MM.1S (cell line): ENCODE measurements at regions not wholly inside any gene's neighbourhood (a gene's known extent, or its start where the extent isn't known, plus 50 kb on each side); places are given as distances from the start of the nearest gene placed in this dataset.

Experiments used
- DNase-seq: peaks from one replicate; pipeline ENCODE4 v3.0.0-alpha.2; 2015
- H2AFZ ChIP-seq: fragments of 300-600 bp; sonication (generic); 2 replicates; pipeline ENCODE4 v1.6.0; 2016; ENCODE audit warnings: antibody characterized with exemption, low read length
- H3F3A ChIP-seq: fragments of 300-600 bp; sonication (generic); 2 replicates; pipeline ENCODE4 v1.6.1; 2016; ENCODE audit warnings: mild to moderate bottlenecking, antibody characterized with exemption, low read length, moderate library complexity, mixed read lengths; ENCODE audit not compliant: insufficient read depth
- H3K27ac ChIP-seq: fragments of 300-600 bp; sonication (generic); 2 replicates; pipeline ENCODE4 v1.5.1; 2016; ENCODE audit warnings: mild to moderate bottlenecking, low read length
- H3K27me3 ChIP-seq: fragments of 300-600 bp; sonication (generic); replicated peaks from 2 replicates; pipeline ENCODE4 v1.6.0; 2016; ENCODE audit warnings: low read length; ENCODE audit not compliant: insufficient read depth
- H3K36me3 ChIP-seq: fragments of 300-600 bp; sonication (generic); replicated peaks from 2 replicates; pipeline ENCODE4 v1.6.1; 2016; ENCODE audit warnings: mild to moderate bottlenecking, low read length, mixed read lengths; ENCODE audit not compliant: insufficient read depth
- H3K4me1 ChIP-seq: fragments of 300-600 bp; sonication (generic); 2 replicates; pipeline ENCODE4 v1.6.1; 2016; ENCODE audit warnings: low read length, mixed read lengths
- H3K4me2 ChIP-seq: fragments of 300-600 bp; sonication (generic); 2 replicates; pipeline ENCODE4 v1.6.0; 2016; ENCODE audit warnings: low read depth, low read length
- H3K4me3 ChIP-seq: fragments of 300-600 bp; sonication (generic); 2 replicates; pipeline ENCODE4 v1.5.1; 2016; ENCODE audit warnings: low read length, mixed read lengths
- H3K79me2 ChIP-seq: fragments of 300-600 bp; sonication (generic); 2 replicates; pipeline ENCODE4 v1.6.1; 2016; ENCODE audit warnings: mixed run types, low read length, mixed read lengths
- H3K9ac ChIP-seq: fragments of 300-600 bp; sonication (generic); 2 replicates; pipeline ENCODE4 v1.6.1; 2016; ENCODE audit warnings: low read length, mixed read lengths
- H3K9me2 ChIP-seq: fragments of 300-600 bp; sonication (generic); replicated peaks from 2 replicates; pipeline ENCODE4 v1.6.1; 2016; ENCODE audit warnings: mild to moderate bottlenecking, low read length, mixed read lengths; ENCODE audit not compliant: insufficient read depth
- H3K9me3 ChIP-seq: fragments of 300-600 bp; sonication (generic); replicated peaks from 2 replicates; pipeline ENCODE4 v1.6.1; 2016; ENCODE audit warnings: mild to moderate bottlenecking, low read length, mixed read lengths; ENCODE audit not compliant: insufficient read depth
- H4K20me1 ChIP-seq: fragments of 300-600 bp; sonication (generic); 2 replicates; pipeline ENCODE4 v1.6.1; 2016; ENCODE audit warnings: mild to moderate bottlenecking, low read length, moderate library complexity, mixed read lengths; ENCODE audit not compliant: insufficient read depth
- CTCF ChIP-seq: fragments of 300-600 bp; sonication (generic); IDR thresholded peaks from 2 replicates; pipeline ENCODE4 v1.5.1; 2016; ENCODE audit warnings: antibody characterized with exemption, low read length, mixed read lengths
- EZH2 ChIP-seq: fragments of 300-600 bp; sonication (generic); optimal IDR thresholded peaks from 2 replicates; pipeline ENCODE3; 2017; ENCODE audit warnings: low read depth, mild to moderate bottlenecking, antibody characterized with exemption, low read length, mixed read lengths
- EZH2phosphoT487 ChIP-seq: fragments of 300-600 bp; sonication (generic); IDR thresholded peaks from 2 replicates; pipeline ENCODE4 v1.6.1; 2018; ENCODE audit warnings: antibody characterized with exemption, low read length

- Histone ChIP-seq H4K20me1 (no peaks in the 10 kb centered on the region), H3K27me3 (no peaks in the 10 kb centered on the region), H3K4me3 (no peak overlapping the region), H3F3A (no peaks in the 10 kb centered on the region), H3K27ac (no peak overlapping the region), H3K79me2 (no peaks in the 10 kb centered on the region), H3K36me3 (no peaks in the 10 kb centered on the region), H3K9me3 (no peaks in the 10 kb centered on the region), H3K4me1 (no peaks in the 10 kb centered on the region), H3K9ac (no peak overlapping the region), H3K9me2 (no peaks in the 10 kb centered on the region), H2AFZ (no peak overlapping the region), H3K4me2 (no peak overlapping the region)
- DNase-seq, result no peak
- TF ChIP-seq CTCF, result no peak
- TF ChIP-seq EZH2, result no peak
These were observed 121.9 kb downstream of the HLX start for GRCh38 chr1:221001167-221001566.

GRCh38 chr1:221002601-221003000, 123.4 kb downstream of the HLX start:
- Histone ChIP-seq H3K36me3 (no peaks in the 10 kb centered on the region), H3K79me2 (no peaks in the 10 kb centered on the region), H3K9me3 (no peaks in the 10 kb centered on the region), H3K9me2 (no peaks in the 10 kb centered on the region), H2AFZ (no peak overlapping the region), H3K9ac (no peak overlapping the region), H3K4me3 (no peak overlapping the region), H3F3A (no peaks in the 10 kb centered on the region), H3K27me3 (no peaks in the 10 kb centered on the region), H3K27ac (no peak overlapping the region), H3K4me1 (no peaks in the 10 kb centered on the region), H4K20me1 (no peaks in the 10 kb centered on the region), H3K4me2 (no peak overlapping the region)
- TF ChIP-seq EZH2phosphoT487 (no peak), CTCF (no peak), EZH2 (no peak)
- no peak for DNase-seq

- no peak overlapping the region for H3K9ac ChIP-seq
- H3K79me2 ChIP-seq, result no peaks in the 10 kb centered on the region
- no peaks in the 10 kb centered on the region for H3K9me3 ChIP-seq
- H4K20me1 ChIP-seq, result no peaks in the 10 kb centered on the region
- no peaks in the 10 kb centered on the region for H3K27me3 ChIP-seq
- DNase-seq, result no peak
- H3K4me1 ChIP-seq, result no peaks in the 10 kb centered on the region
- TF ChIP-seq CTCF, result no peak
- TF ChIP-seq EZH2phosphoT487, result no peak
- TF ChIP-seq EZH2, result no peak
- no peaks in the 10 kb centered on the region for H3K36me3 ChIP-seq
- H3K4me2 ChIP-seq, result no peak overlapping the region
- H2AFZ ChIP-seq, result no peak overlapping the region
- H3K4me3 ChIP-seq, result no peak overlapping the region
- no peaks in the 10 kb centered on the region for H3K9me2 ChIP-seq
- H3F3A ChIP-seq, result no peaks in the 10 kb centered on the region
- no peak overlapping the region for H3K27ac ChIP-seq
These were observed 131.9 kb downstream of the HLX start for GRCh38 chr1:221011145-221011544.
